PC-3 (cell line): ENCODE measurements at regions not wholly inside any gene's neighbourhood (a gene's known extent, or its start where the extent isn't known, plus 50 kb on each side); places are given as distances from the start of the nearest gene placed in this dataset.

Experiments used
- ATAC-seq: fragments of 200-7000 bp; cut with Tn5 transposase; 2 replicates; pipeline ENCODE4 v1.9.1; 2020; ENCODE audit warnings: mild to moderate bottlenecking, moderate library complexity
- BruUV-seq: library from RNA; stranded (reverse); fragments of 400-500 nt; replicated peaks from 2 replicates; lab custom pipeline; 2021; lab: Mats Ljungman, UMichigan
- CTCF ChIA-PET: fragments of 300-600 bp; sonication (Branson Sonifier 250); formaldehyde crosslinking; loops from one replicate; lab custom pipeline; 2022; ENCODE audit warnings: antibody characterized with exemption; lab: Charles Lee
- POLR2A ChIA-PET: fragments of 300-600 bp; sonication (Branson Sonifier 250); formaldehyde crosslinking; loops from one replicate; lab custom pipeline; 2022; ENCODE audit warnings: antibody characterized with exemption; ENCODE audit not compliant: unreplicated experiment; lab: Charles Lee
- DNase-seq: peaks from one replicate; pipeline ENCODE4 v3.0.0-alpha.2; 2015
- H2AFZ ChIP-seq: fragments of 300-600 bp; sonication (generic); 2 replicates; pipeline ENCODE4 v1.6.0; 2016; ENCODE audit warnings: antibody characterized with exemption, low read length
- H3F3A ChIP-seq: fragments of 300-600 bp; sonication (generic); one replicate; pipeline ENCODE4 v1.6.0; 2017; ENCODE audit warnings: antibody characterized with exemption, low read length, control low read depth, mild to moderate bottlenecking; ENCODE audit not compliant: unreplicated experiment
- H3K27ac ChIP-seq: fragments of 300-600 bp; sonication (generic); 2 replicates; pipeline ENCODE4 v1.5.1; 2016; ENCODE audit warnings: mild to moderate bottlenecking, low read length
- H3K27me3 ChIP-seq: fragments of 300-600 bp; sonication (generic); 2 replicates; pipeline ENCODE4 v1.6.1; 2016; ENCODE audit warnings: low read length, mixed read lengths
- H3K36me3 ChIP-seq: fragments of 300-600 bp; sonication (generic); 2 replicates; pipeline ENCODE4 v1.6.1; 2016; ENCODE audit warnings: low read depth, mixed run types, low read length, mixed read lengths
- H3K4me1 ChIP-seq: fragments of 300-600 bp; sonication (generic); 2 replicates; pipeline ENCODE4 v1.5.1; 2016; ENCODE audit warnings: low read length; ENCODE audit not compliant: insufficient read depth
- H3K4me2 ChIP-seq: fragments of 300-600 bp; sonication (generic); 2 replicates; pipeline ENCODE4 v1.6.0; 2016; ENCODE audit warnings: low read length
- H3K4me3 ChIP-seq: fragments of 300-600 bp; sonication (generic); 2 replicates; pipeline ENCODE4 v1.5.1; 2016; ENCODE audit warnings: mild to moderate bottlenecking, low read length, mixed read lengths
- H3K79me2 ChIP-seq: fragments of 300-600 bp; sonication (generic); 2 replicates; pipeline ENCODE4 v1.6.1; 2017; ENCODE audit warnings: low read length, mixed read lengths
- H3K9ac ChIP-seq: fragments of 300-600 bp; sonication (generic); 2 replicates; pipeline ENCODE4 v1.6.0; 2016; ENCODE audit warnings: mild to moderate bottlenecking, low read length
- H3K9me2 ChIP-seq: fragments of 300-600 bp; sonication (generic); replicated peaks from 2 replicates; pipeline ENCODE4 v1.6.1; 2016; ENCODE audit warnings: mixed run types, low read length, mixed read lengths
- H3K9me3 ChIP-seq: fragments of 300-600 bp; sonication (generic); 2 replicates; pipeline ENCODE4 v1.6.1; 2016; ENCODE audit warnings: low read length, mixed read lengths
- H4K20me1 ChIP-seq: fragments of 300-600 bp; sonication (generic); 2 replicates; pipeline ENCODE4 v1.6.1; 2016; ENCODE audit warnings: low read length, mixed read lengths
- CTCF ChIP-seq: fragments of 300-600 bp; sonication (generic); conservative IDR thresholded peaks from 2 replicates; pipeline ENCODE4 v1.5.1; 2017; ENCODE audit warnings: antibody characterized with exemption, low read depth, mild to moderate bottlenecking, low read length
- EZH2 ChIP-seq: fragments of 300-600 bp; sonication (generic); IDR thresholded peaks from one replicate; pipeline ENCODE4 v1.6.1; 2017; ENCODE audit warnings: antibody characterized with exemption, mild to moderate bottlenecking, low read length; ENCODE audit not compliant: unreplicated experiment
- EZH2phosphoT487 ChIP-seq: fragments of 300-600 bp; sonication (generic); IDR thresholded peaks from 2 replicates; pipeline ENCODE4 v1.6.1; 2018; ENCODE audit warnings: mild to moderate bottlenecking, antibody characterized with exemption, low read length, borderline replicate concordance
- intact Hi-C: fragments of 100-400 bp; cut with micrococcal nuclease; formaldehyde crosslinking; loops from 2 replicates; pipeline ENCODE4 v1.9.0; 2023

- H3K27me3 ChIP-seq, result peaks cover 6% of the 10 kb centered on the region; the same call in 1 of the 2 replicates
- BruUV-seq, result no TSS peak
- H3K27ac ChIP-seq, result no peak overlapping the region
- no peaks in the 10 kb centered on the region for H3K4me1 ChIP-seq
- H3K9me2 ChIP-seq, result no peaks in the 10 kb centered on the region
- intact Hi-C loops, result no loop called here
- no peaks in the 10 kb centered on the region for H3K9me3 ChIP-seq
- no peaks in the 10 kb centered on the region for H4K20me1 ChIP-seq
- no peak overlapping the region for H2AFZ ChIP-seq
- no peaks in the 10 kb centered on the region for H3F3A ChIP-seq
- H3K79me2 ChIP-seq, result no peaks in the 10 kb centered on the region
- TF ChIP-seq CTCF (no peak), EZH2phosphoT487 (no peak), EZH2 (no peak)
- ChIA-PET CTCF (no interaction called here), POLR2A (no interaction called here)
- no peak overlapping the region for H3K9ac ChIP-seq
- ATAC-seq, result no peak
- no peak overlapping the region for H3K4me2 ChIP-seq
- no peaks in the 10 kb centered on the region for H3K36me3 ChIP-seq
- no peak overlapping the region for H3K4me3 ChIP-seq
- DNase-seq, result no peak
Measured at GRCh38 chr4:82247629-82248028, 126.2 kb downstream of the HNRNPD start.

GRCh38 chr4:82247171-82247570 is 126.6 kb downstream of the HNRNPD start:
- Histone ChIP-seq H3K9ac (no peak overlapping the region), H3K9me2 (no peaks in the 10 kb centered on the region), H3K27me3 (peaks cover 10% of the 10 kb centered on the region; the same call in 1 of the 2 replicates), H4K20me1 (no peaks in the 10 kb centered on the region), H3K27ac (no peak overlapping the region), H3K4me3 (no peak overlapping the region), H3K36me3 (no peaks in the 10 kb centered on the region), H3K79me2 (no peaks in the 10 kb centered on the region), H3K4me1 (no peaks in the 10 kb centered on the region), H3K4me2 (no peak overlapping the region), H3K9me3 (no peaks in the 10 kb centered on the region), H2AFZ (no peak overlapping the region), H3F3A (no peaks in the 10 kb centered on the region)
- intact Hi-C loops, result no loop called here
- BruUV-seq, result no TSS peak
- TF ChIP-seq EZH2 (no peak), EZH2phosphoT487 (no peak), CTCF (no peak)
- POLR2A ChIA-PET, result no interaction called here
- CTCF ChIA-PET, result no interaction called here
- ATAC-seq (peak; percentile 56), DNase-seq (peak; percentile 8)

- no peaks in the 10 kb centered on the region for H3K36me3 ChIP-seq
- no peak overlapping the region for H3K9ac ChIP-seq
- no peaks in the 10 kb centered on the region for H3K4me1 ChIP-seq
- intact Hi-C loops, result no loop called here
- H3K4me3 ChIP-seq, result no peak overlapping the region
- BruUV-seq, result no TSS peak
- no peaks in the 10 kb centered on the region for H3K9me3 ChIP-seq
- no peaks in the 10 kb centered on the region for H4K20me1 ChIP-seq
- ChIA-PET CTCF (no interaction called here), POLR2A (no interaction called here)
- H3K27me3 ChIP-seq, result peaks cover 27% of the 10 kb centered on the region
- H3K79me2 ChIP-seq, result no peaks in the 10 kb centered on the region
- no peak overlapping the region for H3K4me2 ChIP-seq
- H3F3A ChIP-seq, result no peaks in the 10 kb centered on the region
- ATAC-seq (no peak), DNase-seq (no peak)
- H2AFZ ChIP-seq, result no peak overlapping the region
- H3K27ac ChIP-seq, result no peak overlapping the region
- no peaks in the 10 kb centered on the region for H3K9me2 ChIP-seq
- no peak for TF ChIP-seq CTCF
- no peak for TF ChIP-seq EZH2phosphoT487
- no peak for TF ChIP-seq EZH2
Measured at GRCh38 chr4:82241534-82241933, 132.3 kb downstream of the HNRNPD start.
